Skeletal muscle tissue (tissue), 3 donors: ENCODE measurements at regions not wholly inside any gene's neighbourhood (a gene's known extent, or its start where the extent isn't known, plus 50 kb on each side); places are given as distances from the start of the nearest gene placed in this dataset.

Experiments used
- H3K27ac ChIP-seq: one replicate; pipeline ENCODE4 v1.7.0; 2013; ENCODE audit warnings: mild to moderate bottlenecking, low read depth, low read length, inconsistent platforms
- H3K27me3 ChIP-seq, 3 donors: one replicate each; pipeline ENCODE4 v1.7.0; 2013; ENCODE audit warnings: low read length in 3 of 3; ENCODE audit not compliant: control insufficient read depth in 3 of 3, insufficient read depth in 3 of 3
- H3K36me3 ChIP-seq, 3 donors: one replicate each; pipeline ENCODE4 v1.7.0; 2013; ENCODE audit warnings: low read length in 3 of 3; ENCODE audit not compliant: control insufficient read depth in 3 of 3, insufficient read depth in 3 of 3
- H3K4me1 ChIP-seq, 3 donors: one replicate each; pipeline ENCODE4 v1.7.0; 2013; ENCODE audit warnings: low read length in 3 of 3, mild to moderate bottlenecking in 3 of 3; ENCODE audit not compliant: control insufficient read depth in 3 of 3, insufficient read depth in 3 of 3
- H3K4me3 ChIP-seq, 3 donors: one replicate each; pipeline ENCODE4 v1.7.0; 2013; ENCODE audit warnings: low read length in 3 of 3
- H3K9ac ChIP-seq, 3 donors: one replicate each; pipeline ENCODE4 v1.7.0; 2013; ENCODE audit warnings: low read length in 3 of 3, mild to moderate bottlenecking in 3 of 3, moderate library complexity in 2 of 3, low read depth in 1 of 3
- H3K9me3 ChIP-seq, 3 donors: one replicate each; pipeline ENCODE4 v1.7.0; 2013; ENCODE audit warnings: low read length in 3 of 3; ENCODE audit not compliant: control insufficient read depth in 3 of 3
- donor health status: Osteomylitis.

DNA sequence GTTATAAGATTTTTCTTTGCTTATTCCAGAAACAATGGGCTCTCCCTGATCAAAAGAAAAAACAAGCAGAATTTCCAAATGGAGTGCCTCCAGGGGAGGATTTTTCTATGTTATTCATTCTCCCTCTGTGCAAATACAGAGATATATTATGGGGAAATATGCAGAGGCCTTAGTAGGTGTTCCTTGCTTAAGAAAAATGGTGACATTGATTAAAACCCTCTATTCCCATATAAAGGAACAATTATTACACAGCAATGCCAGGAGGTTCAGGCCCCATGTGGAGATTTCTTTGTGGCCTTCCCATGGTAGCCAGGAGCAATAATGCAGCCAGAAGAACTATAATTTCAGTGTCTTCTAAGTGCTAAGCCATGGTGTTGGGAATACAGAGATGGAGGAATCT is 255.9 kb upstream of the CXCR4 start:
- Histone ChIP-seq H3K27me3 (no peaks in the 10 kb centered on the region), H3K4me3 (no peak overlapping the region), H3K27ac (no peak overlapping the region), H3K9me3 (no peaks in the 10 kb centered on the region), H3K36me3 (no peaks in the 10 kb centered on the region), H3K9ac (no peak overlapping the region), H3K4me1 (peaks cover 0 to 4% (median 4%) of the 10 kb centered on the region in 3 donors)

DNA sequence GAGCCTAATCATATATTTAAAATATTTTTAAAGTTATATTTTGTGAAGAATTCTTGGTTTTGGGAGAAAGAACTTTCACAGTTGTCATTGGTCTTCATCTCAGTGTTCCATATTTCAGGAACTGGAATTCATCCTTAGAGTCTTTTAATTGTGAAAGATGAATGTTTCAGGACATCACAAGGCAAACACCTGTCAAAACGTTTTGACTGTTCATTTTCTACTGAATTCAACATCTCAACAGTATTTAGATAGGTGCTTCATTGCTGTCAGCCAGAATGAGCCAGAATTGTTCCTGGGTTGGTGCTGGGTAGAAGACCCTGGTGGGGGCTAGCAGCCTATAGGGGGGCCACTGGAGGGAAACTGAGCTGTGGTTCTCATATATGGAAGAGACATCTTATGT is 255.1 kb upstream of the CXCR4 start:
- H3K36me3 ChIP-seq, result no peaks in the 10 kb centered on the region
- H3K27ac ChIP-seq, result no peak overlapping the region
- H3K9ac ChIP-seq, result no peak overlapping the region
- no peaks in the 10 kb centered on the region for H3K9me3 ChIP-seq
- peaks cover 0 to 4% (median 4%) of the 10 kb centered on the region in 3 donors for H3K4me1 ChIP-seq
- H3K27me3 ChIP-seq, result no peaks in the 10 kb centered on the region
- no peak overlapping the region for H3K4me3 ChIP-seq

DNA sequence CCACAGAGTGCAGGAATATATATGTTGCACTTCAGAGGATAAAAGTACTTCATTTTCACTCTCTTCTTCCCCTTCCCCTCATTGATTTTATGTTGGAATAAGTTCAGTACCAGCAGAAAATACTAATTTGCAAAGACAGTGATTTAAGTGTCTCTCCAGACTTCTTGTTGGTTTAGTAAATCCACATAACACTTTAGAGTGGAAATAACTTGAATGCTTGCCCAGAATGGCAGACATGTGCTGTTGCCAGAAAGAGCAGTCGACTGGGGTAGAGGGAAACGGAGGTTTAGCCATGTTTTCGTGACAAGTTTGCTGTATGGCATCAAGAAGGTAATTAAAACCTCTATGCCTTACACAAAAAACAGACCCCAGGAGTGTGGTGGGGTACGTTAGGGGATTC is 246.0 kb upstream of the CXCR4 start:
- H3K4me3 ChIP-seq, result no peak overlapping the region
- H3K36me3 ChIP-seq, result no peaks in the 10 kb centered on the region
- H3K9ac ChIP-seq, result no peak overlapping the region
- no peak overlapping the region for H3K27ac ChIP-seq
- H3K9me3 ChIP-seq, result no peaks in the 10 kb centered on the region
- H3K27me3 ChIP-seq, result no peaks in the 10 kb centered on the region
- peaks cover 0 to 2% (median 0%) of the 10 kb centered on the region in 3 donors for H3K4me1 ChIP-seq

GRCh38 chr2:136363470-136363869 is 245.5 kb upstream of the CXCR4 start:
- no peaks in the 10 kb centered on the region for H3K9me3 ChIP-seq
- peaks cover 0 to 2% (median 0%) of the 10 kb centered on the region in 3 donors for H3K4me1 ChIP-seq
- no peak overlapping the region for H3K4me3 ChIP-seq
- no peak overlapping the region for H3K9ac ChIP-seq
- no peak overlapping the region for H3K27ac ChIP-seq
- H3K36me3 ChIP-seq, result no peaks in the 10 kb centered on the region
- H3K27me3 ChIP-seq, result no peaks in the 10 kb centered on the region

- Histone ChIP-seq H3K9ac (no peak overlapping the region), H3K4me1 (peaks cover 0 to 2% (median 0%) of the 10 kb centered on the region in 3 donors), H3K36me3 (no peaks in the 10 kb centered on the region), H3K9me3 (no peaks in the 10 kb centered on the region), H3K4me3 (no peak overlapping the region), H3K27me3 (no peaks in the 10 kb centered on the region), H3K27ac (no peak overlapping the region)
These were observed 244.9 kb upstream of the CXCR4 start for GRCh38 chr2:136362676-136363390.

GRCh38 chr2:136361521-136361920 is 243.6 kb upstream of the CXCR4 start:
- Histone ChIP-seq H3K27me3 (no peaks in the 10 kb centered on the region), H3K27ac (no peak overlapping the region), H3K9me3 (no peaks in the 10 kb centered on the region), H3K4me1 (peaks cover 0 to 2% (median 0%) of the 10 kb centered on the region in 3 donors), H3K9ac (no peak overlapping the region), H3K4me3 (no peak overlapping the region), H3K36me3 (no peaks in the 10 kb centered on the region)

GRCh38 chr2:136360790-136361189 is 242.8 kb upstream of the CXCR4 start:
- Histone ChIP-seq H3K4me1 (peaks cover 0 to 2% (median 0%) of the 10 kb centered on the region in 3 donors), H3K36me3 (no peaks in the 10 kb centered on the region)

DNA sequence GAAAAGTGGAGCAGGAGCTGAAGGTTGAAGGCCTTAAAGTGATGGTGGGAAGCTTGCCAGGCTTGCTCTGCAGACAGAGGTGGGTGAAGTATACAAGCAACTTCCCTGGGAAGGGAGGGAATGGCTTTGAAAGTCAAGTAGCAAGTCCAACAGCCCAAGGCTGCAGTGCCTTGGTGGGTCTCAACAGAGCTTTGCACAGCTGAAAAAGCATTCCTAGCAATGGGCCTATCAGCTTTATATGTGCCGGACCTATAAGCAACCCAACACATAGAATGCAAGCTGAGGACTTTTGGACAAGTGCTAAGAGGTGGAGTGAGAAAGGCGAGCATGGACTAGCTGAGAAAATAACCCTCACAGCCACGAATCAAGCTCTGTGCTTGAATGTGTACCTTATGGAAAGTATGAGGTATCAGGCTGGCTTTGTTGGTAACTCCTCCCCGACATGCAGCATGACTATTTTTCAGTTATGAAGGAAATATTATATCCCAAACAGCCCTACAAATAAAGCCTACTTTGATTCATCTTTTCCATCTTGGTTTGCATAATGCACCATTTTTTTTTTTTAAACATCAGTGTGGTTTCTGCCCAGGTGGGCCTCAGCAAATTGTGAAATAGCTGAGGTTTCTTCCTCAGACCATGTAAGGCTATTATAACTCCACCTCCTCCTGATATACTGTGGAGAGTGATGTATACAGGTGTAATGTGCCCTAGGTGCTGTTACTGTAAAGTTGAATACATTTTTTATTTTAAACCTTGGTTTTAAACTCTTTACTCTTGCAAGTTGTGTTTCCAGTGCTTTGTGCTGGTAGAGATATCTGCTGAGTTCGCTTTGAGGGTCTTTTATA is 241.4 kb upstream of the CXCR4 start:
- H3K4me1 ChIP-seq, result peaks cover 0 to 2% (median 0%) of the 10 kb centered on the region in 3 donors
- no peak overlapping the region for H3K4me3 ChIP-seq
- no peaks in the 10 kb centered on the region for H3K27me3 ChIP-seq
- no peaks in the 10 kb centered on the region for H3K36me3 ChIP-seq
- H3K27ac ChIP-seq, result no peak overlapping the region
- no peaks in the 10 kb centered on the region for H3K9me3 ChIP-seq
- no peak overlapping the region for H3K9ac ChIP-seq

More at GRCh38 chr2:136360790-136361189, 242.8 kb upstream of the CXCR4 start:
- Histone ChIP-seq H3K4me3 (no peak overlapping the region), H3K27me3 (no peaks in the 10 kb centered on the region), H3K27ac (no peak overlapping the region), H3K9me3 (no peaks in the 10 kb centered on the region), H3K9ac (no peak overlapping the region)

DNA sequence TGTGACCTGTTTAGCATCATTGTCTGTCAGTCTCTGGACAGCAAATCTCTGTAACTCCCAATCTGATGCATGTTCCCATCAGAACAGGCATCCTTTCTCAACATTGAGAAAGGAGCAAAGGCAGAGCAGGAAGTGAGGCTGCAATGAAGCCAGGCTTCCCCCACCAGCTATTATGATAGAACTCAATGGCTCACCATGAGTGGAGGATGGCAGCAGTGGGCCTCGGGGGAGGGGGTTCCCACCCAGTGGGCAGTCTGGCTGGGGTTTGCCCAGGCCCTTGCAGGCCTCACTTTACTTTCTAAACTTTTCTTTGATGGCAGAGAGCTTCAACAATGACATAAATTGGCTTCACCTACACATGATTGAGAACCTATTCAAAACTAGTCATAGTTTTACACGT is 240.6 kb upstream of the CXCR4 start:
- no peaks in the 10 kb centered on the region for H3K36me3 ChIP-seq
- no peak overlapping the region for H3K27ac ChIP-seq
- H3K9me3 ChIP-seq, result no peaks in the 10 kb centered on the region
- H3K9ac ChIP-seq, result no peak overlapping the region
- no peaks in the 10 kb centered on the region for H3K27me3 ChIP-seq
- H3K4me3 ChIP-seq, result no peak overlapping the region
- H3K4me1 ChIP-seq, result no peaks in the 10 kb centered on the region

- Histone ChIP-seq H3K4me3 (no peak overlapping the region), H3K9me3 (no peaks in the 10 kb centered on the region), H3K9ac (no peak overlapping the region), H3K36me3 (no peaks in the 10 kb centered on the region), H3K27me3 (no peaks in the 10 kb centered on the region), H3K4me1 (no peaks in the 10 kb centered on the region), H3K27ac (no peak overlapping the region)
These were observed 239.0 kb upstream of the CXCR4 start for GRCh38 chr2:136357007-136357380.
